ENCODE measurements at regions not wholly inside any gene's neighbourhood (a gene's known extent, or its start where the extent isn't known, plus 50 kb on each side); places are given as distances from the start of the nearest gene placed in this dataset.

- TF ChIP-seq CTCF (IDR thresholded peaks at IDR 0.05): no peak
- TF ChIP-seq POLR2A (IDR thresholded peaks at IDR 0.05): no peak
These were observed 364.6 kb downstream of the DMRT2 start for GRCh38 chr9:1414711-1415131.

Data from Peyer's patch (tissue), 4 donors.